Right lobe of liver (tissue), 4 donors: ENCODE measurements at regions not wholly inside any gene's neighbourhood (a gene's known extent, or its start where the extent isn't known, plus 50 kb on each side); places are given as distances from the start of the nearest gene placed in this dataset.

Experiments
- POLR2A ChIP-seq: fragments of 450-650 bp; IDR thresholded peaks from one replicate; pipeline ENCODE4 v1.6.1; 2017; ENCODE audit warnings: antibody characterized with exemption, mild to moderate bottlenecking
- TF ChIP-seq, protein P1 (sequence below), 4 donors: fragments of 200-600 bp in 3 of 4; fragments of 450-650 bp in 1 of 4; IDR thresholded peaks; one replicate each; pipeline versions ENCODE4 v1.5.1 to v1.8.0; 2016 to 2022; ENCODE audit warnings: antibody characterized with exemption in 4 of 4, mild to moderate bottlenecking in 2 of 4
- donor health status: DM: no; HTN: no; CAD: no.
- donor health status: DM: no; HTN: no; CAD: no.
- donor health status: DM: no; HTN: yes; CAD: no.

DNA sequence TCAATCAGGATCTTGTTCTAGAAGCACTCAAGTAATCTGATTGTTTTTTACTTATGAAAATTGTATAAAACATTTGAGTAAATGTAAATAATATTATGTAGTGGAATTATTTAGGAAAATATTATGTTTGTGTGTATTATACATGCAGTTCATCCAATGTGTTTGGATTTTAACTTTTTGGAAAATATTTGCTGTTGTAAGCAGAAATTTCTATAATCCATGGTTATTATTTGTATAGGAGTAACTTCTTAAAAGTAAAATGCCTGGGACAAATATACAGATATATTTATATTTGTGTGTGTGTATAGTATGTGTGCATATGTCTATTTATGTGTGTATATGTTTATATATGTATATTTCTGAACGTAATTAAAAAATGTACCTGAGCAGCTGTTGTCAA lies 1394.6 kb upstream of the AGA start:
- no peak for TF ChIP-seq POLR2A
- TF ChIP-seq, protein P1, sequence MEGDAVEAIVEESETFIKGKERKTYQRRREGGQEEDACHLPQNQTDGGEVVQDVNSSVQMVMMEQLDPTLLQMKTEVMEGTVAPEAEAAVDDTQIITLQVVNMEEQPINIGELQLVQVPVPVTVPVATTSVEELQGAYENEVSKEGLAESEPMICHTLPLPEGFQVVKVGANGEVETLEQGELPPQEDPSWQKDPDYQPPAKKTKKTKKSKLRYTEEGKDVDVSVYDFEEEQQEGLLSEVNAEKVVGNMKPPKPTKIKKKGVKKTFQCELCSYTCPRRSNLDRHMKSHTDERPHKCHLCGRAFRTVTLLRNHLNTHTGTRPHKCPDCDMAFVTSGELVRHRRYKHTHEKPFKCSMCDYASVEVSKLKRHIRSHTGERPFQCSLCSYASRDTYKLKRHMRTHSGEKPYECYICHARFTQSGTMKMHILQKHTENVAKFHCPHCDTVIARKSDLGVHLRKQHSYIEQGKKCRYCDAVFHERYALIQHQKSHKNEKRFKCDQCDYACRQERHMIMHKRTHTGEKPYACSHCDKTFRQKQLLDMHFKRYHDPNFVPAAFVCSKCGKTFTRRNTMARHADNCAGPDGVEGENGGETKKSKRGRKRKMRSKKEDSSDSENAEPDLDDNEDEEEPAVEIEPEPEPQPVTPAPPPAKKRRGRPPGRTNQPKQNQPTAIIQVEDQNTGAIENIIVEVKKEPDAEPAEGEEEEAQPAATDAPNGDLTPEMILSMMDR (IDR thresholded peaks at IDR 0.05) = no peak
